Fibroblast of mammary gland (primary cell): ENCODE measurements at regions not wholly inside any gene's neighbourhood (a gene's known extent, or its start where the extent isn't known, plus 50 kb on each side); places are given as distances from the start of the nearest gene placed in this dataset.

ENCODE experiments used
- DNase-seq: peaks from one replicate; pipeline ENCODE4 v3.0.0-alpha.2; 2010; ENCODE audit warnings: low read depth
- H3K4me3 ChIP-seq: 2 replicates; pipeline ENCODE4 v1.5.1; 2011; ENCODE audit warnings: low read depth, mild to moderate bottlenecking, low read length, moderate library complexity; ENCODE audit not compliant: control insufficient read depth
- CTCF ChIP-seq: conservative IDR thresholded peaks from 2 replicates; pipeline ENCODE4 v1.5.1; 2011; ENCODE audit warnings: low read depth, low read length, inconsistent platforms; ENCODE audit not compliant: control insufficient read depth, insufficient read depth

- no peak overlapping the region for H3K4me3 ChIP-seq
- TF ChIP-seq CTCF, result no peak
- DNase-seq, result no peak
Measured at GRCh38 chr20:56060486-56060885, 55.2 kb upstream of the CBLN4 start.

- TF ChIP-seq CTCF, result no peak
Measured at GRCh38 chr20:56069016-56069415, 63.7 kb upstream of the CBLN4 start.

GRCh38 chr20:56072165-56072564, 66.8 kb upstream of the CBLN4 start:
- no peak for DNase-seq
- no peak for TF ChIP-seq CTCF
- H3K4me3 ChIP-seq, result no peak overlapping the region

More at GRCh38 chr20:56069016-56069415, 63.7 kb upstream of the CBLN4 start:
- no peak overlapping the region for H3K4me3 ChIP-seq
- no peak for DNase-seq

GRCh38 chr20:56088375-56088774, 83.1 kb upstream of the CBLN4 start:
- no peak overlapping the region for H3K4me3 ChIP-seq
- DNase-seq, result no peak
- no peak for TF ChIP-seq CTCF

- DNase-seq, result no peak
- no peak for TF ChIP-seq CTCF
- H3K4me3 ChIP-seq, result no peak overlapping the region
Measured at GRCh38 chr20:56091628-56092234, 86.4 kb upstream of the CBLN4 start.

GRCh38 chr20:56094228-56094627, 88.9 kb upstream of the CBLN4 start:
- no peak overlapping the region for H3K4me3 ChIP-seq
- no peak for TF ChIP-seq CTCF

GRCh38 chr20:56098981-56099500, 93.7 kb upstream of the CBLN4 start:
- no peak for TF ChIP-seq CTCF
- DNase-seq, result no peak
- no peak overlapping the region for H3K4me3 ChIP-seq

More at GRCh38 chr20:56094228-56094627, 88.9 kb upstream of the CBLN4 start:
- no peak for DNase-seq
